ENCODE measurements at regions not wholly inside any gene's neighbourhood (a gene's known extent, or its start where the extent isn't known, plus 50 kb on each side); places are given as distances from the start of the nearest gene placed in this dataset.

GRCh38 chr3:67781871-67782270, 127.5 kb upstream of the SUCLG2 start:
- 63 to 82% methylated on average over 7 of the region's 7 CpGs for WGBS, 2 donors
- peak; percentile 51 to 80 (median 77) for DNase-seq
- no peak for ATAC-seq (ENCODE audit: insufficient read depth, low FRiP score)
- no peak overlapping the region for H3K27ac ChIP-seq (ENCODE audit: low read depth in 1 of 2, low read length in 1 of 2)
- H3K9me3 ChIP-seq (ENCODE audit: control insufficient read depth in 4 of 4, insufficient read depth in 3 of 4, low read length in 3 of 4) = peaks cover 0 to 4% (median 2%) of the 10 kb centered on the region in 4 donors
- TF ChIP-seq, protein P1, sequence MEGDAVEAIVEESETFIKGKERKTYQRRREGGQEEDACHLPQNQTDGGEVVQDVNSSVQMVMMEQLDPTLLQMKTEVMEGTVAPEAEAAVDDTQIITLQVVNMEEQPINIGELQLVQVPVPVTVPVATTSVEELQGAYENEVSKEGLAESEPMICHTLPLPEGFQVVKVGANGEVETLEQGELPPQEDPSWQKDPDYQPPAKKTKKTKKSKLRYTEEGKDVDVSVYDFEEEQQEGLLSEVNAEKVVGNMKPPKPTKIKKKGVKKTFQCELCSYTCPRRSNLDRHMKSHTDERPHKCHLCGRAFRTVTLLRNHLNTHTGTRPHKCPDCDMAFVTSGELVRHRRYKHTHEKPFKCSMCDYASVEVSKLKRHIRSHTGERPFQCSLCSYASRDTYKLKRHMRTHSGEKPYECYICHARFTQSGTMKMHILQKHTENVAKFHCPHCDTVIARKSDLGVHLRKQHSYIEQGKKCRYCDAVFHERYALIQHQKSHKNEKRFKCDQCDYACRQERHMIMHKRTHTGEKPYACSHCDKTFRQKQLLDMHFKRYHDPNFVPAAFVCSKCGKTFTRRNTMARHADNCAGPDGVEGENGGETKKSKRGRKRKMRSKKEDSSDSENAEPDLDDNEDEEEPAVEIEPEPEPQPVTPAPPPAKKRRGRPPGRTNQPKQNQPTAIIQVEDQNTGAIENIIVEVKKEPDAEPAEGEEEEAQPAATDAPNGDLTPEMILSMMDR (IDR thresholded peaks at IDR 0.05; ENCODE audit: control extremely low read depth, extremely low read depth) = no peak
- no peaks in the 10 kb centered on the region for H3K36me3 ChIP-seq (ENCODE audit: control insufficient read depth in 4 of 4, insufficient read depth in 4 of 4, low read length in 4 of 4)
- no peaks in the 10 kb centered on the region for H3K4me1 ChIP-seq (ENCODE audit: control insufficient read depth in 5 of 5, insufficient read depth in 5 of 5, low read length in 5 of 5)
- H3K4me3 ChIP-seq = no peak overlapping the region
- no peak overlapping the region for H3K9ac ChIP-seq (ENCODE audit: insufficient read depth in 1 of 2, low read length in 2 of 2)
- no peaks in the 10 kb centered on the region for H3K27me3 ChIP-seq (ENCODE audit: control insufficient read depth in 3 of 3, insufficient read depth in 3 of 3, low read length in 2 of 3)

DNA sequence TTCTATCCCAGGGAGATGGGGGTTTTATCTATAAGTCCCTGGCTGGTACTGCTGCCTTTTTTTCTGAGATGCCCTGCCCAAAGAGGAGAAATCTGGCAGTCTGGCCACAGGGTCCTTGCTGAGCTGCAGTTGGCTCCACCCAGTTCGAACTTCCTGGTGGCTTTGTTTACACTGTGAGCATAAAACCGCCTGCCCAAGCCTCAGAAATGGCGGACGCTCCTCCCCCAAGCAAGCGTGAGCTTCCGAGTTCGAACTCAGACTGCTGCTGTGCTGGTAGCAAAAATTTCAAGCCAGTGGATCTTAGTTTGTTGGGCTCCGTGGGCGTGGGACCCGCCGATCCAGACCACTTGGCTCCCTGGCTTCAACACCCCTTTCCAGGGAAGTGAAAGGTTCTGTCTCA, 126.8 kb upstream of the SUCLG2 start:
- no peaks in the 10 kb centered on the region for H3K27me3 ChIP-seq (ENCODE audit: control insufficient read depth in 3 of 3, insufficient read depth in 3 of 3, low read length in 2 of 3)
- no peaks in the 10 kb centered on the region for H3K4me1 ChIP-seq (ENCODE audit: control insufficient read depth in 5 of 5, insufficient read depth in 5 of 5, low read length in 5 of 5)
- TF ChIP-seq, protein P1 (IDR thresholded peaks at IDR 0.05; ENCODE audit: control extremely low read depth, extremely low read depth) = no peak
- H3K4me3 ChIP-seq = no peak overlapping the region
- 92 to 94% methylated on average over 11 of the region's 11 CpGs for whole genome bisulfite sequencing, 2 donors
- H3K27ac ChIP-seq (ENCODE audit: low read depth in 1 of 2, low read length in 1 of 2) = no peak overlapping the region
- H3K9ac ChIP-seq (ENCODE audit: insufficient read depth in 1 of 2, low read length in 2 of 2) = no peak overlapping the region
- DNase-seq (no peak), ATAC-seq (ENCODE audit: insufficient read depth, low FRiP score) (no peak)
- peaks cover 0 to 4% (median 2%) of the 10 kb centered on the region in 4 donors for H3K9me3 ChIP-seq (ENCODE audit: control insufficient read depth in 4 of 4, insufficient read depth in 3 of 4, low read length in 3 of 4)
- H3K36me3 ChIP-seq (ENCODE audit: control insufficient read depth in 4 of 4, insufficient read depth in 4 of 4, low read length in 4 of 4) = no peaks in the 10 kb centered on the region

DNA sequence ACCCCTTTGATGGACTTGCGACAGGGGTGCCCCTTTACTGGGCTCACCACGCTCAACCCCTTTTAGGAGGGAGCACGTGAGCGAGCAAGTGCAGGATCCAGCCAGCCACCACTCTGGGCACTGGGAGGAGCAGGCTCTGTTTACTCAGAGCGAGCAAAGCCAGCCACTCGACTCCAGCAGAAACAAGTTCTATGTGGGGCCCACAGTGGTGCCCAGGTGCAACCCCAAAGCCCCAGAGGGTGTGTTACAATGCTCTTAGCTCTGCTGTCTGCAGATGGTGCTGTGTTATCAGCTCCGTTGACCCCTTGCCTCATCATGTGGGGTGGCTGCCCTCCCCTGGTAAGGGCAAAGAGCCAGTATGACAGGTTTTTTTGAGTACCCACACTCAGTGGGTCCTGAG, 120.3 kb upstream of the SUCLG2 start:
- Histone ChIP-seq H3K9me3 (ENCODE audit: control insufficient read depth in 4 of 4, insufficient read depth in 3 of 4, low read length in 3 of 4) (peaks cover 0 to 4% (median 2%) of the 10 kb centered on the region in 4 donors), H3K4me1 (ENCODE audit: control insufficient read depth in 5 of 5, insufficient read depth in 5 of 5, low read length in 5 of 5) (no peaks in the 10 kb centered on the region), H3K4me3 (no peak overlapping the region), H3K36me3 (ENCODE audit: control insufficient read depth in 4 of 4, insufficient read depth in 4 of 4, low read length in 4 of 4) (no peaks in the 10 kb centered on the region), H3K27ac (ENCODE audit: low read depth in 1 of 2, low read length in 1 of 2) (no peak overlapping the region), H3K27me3 (ENCODE audit: control insufficient read depth in 3 of 3, insufficient read depth in 3 of 3, low read length in 2 of 3) (no peaks in the 10 kb centered on the region), H3K9ac (ENCODE audit: insufficient read depth in 1 of 2, low read length in 2 of 2) (no peak overlapping the region)
- ATAC-seq (ENCODE audit: insufficient read depth, low FRiP score) (no peak), DNase-seq (peak in 1 of 3 donors; percentile 10)
- 72 to 86% methylated on average over 7 of the region's 7 CpGs for WGBS, 2 donors
- TF ChIP-seq, protein P1 (IDR thresholded peaks at IDR 0.05; ENCODE audit: control extremely low read depth, extremely low read depth) = no peak

DNA sequence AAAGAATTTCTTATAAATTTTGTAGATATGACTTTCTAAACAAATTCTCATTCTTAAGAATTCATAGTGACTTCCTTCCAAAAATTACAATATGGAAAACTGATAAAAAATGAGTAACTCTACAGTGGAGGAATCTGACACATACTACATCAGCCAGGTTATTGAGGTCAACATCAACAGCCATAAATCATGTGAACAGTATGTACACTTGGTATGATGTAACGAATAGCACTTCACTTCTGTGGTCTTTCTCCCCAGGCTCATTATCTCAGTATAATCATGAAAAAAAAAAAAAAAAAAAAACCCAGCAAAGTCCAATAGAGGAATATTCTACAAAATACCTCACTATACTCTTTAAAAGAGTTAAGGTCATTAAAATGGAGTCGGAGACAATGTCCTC, 111.2 kb upstream of the SUCLG2 start:
- no peak overlapping the region for H3K27ac ChIP-seq (ENCODE audit: low read depth in 1 of 2, low read length in 1 of 2)
- no peaks in the 10 kb centered on the region for H3K27me3 ChIP-seq (ENCODE audit: control insufficient read depth in 3 of 3, insufficient read depth in 3 of 3, low read length in 2 of 3)
- 47 to 82% methylated on average over 2 of the region's 2 CpGs for WGBS, 2 donors
- ATAC-seq (ENCODE audit: insufficient read depth, low FRiP score) (no peak), DNase-seq (peak in 1 of 3 donors; percentile 1)
- TF ChIP-seq, protein P1 (IDR thresholded peaks at IDR 0.05; ENCODE audit: control extremely low read depth, extremely low read depth) = no peak
- no peaks in the 10 kb centered on the region for H3K36me3 ChIP-seq (ENCODE audit: control insufficient read depth in 4 of 4, insufficient read depth in 4 of 4, low read length in 4 of 4)
- no peaks in the 10 kb centered on the region for H3K4me1 ChIP-seq (ENCODE audit: control insufficient read depth in 5 of 5, insufficient read depth in 5 of 5, low read length in 5 of 5)
- H3K4me3 ChIP-seq = no peak overlapping the region
- peaks cover 0 to 5% (median 5%) of the 10 kb centered on the region in 4 donors for H3K9me3 ChIP-seq (ENCODE audit: control insufficient read depth in 4 of 4, insufficient read depth in 3 of 4, low read length in 3 of 4)
- H3K9ac ChIP-seq (ENCODE audit: insufficient read depth in 1 of 2, low read length in 2 of 2) = no peak overlapping the region
